Osteocyte (in vitro differentiated cells): ENCODE measurements at regions not wholly inside any gene's neighbourhood (a gene's known extent, or its start where the extent isn't known, plus 50 kb on each side); places are given as distances from the start of the nearest gene placed in this dataset.

Experiments used
- DNase-seq: peaks from one replicate; pipeline ENCODE4 v3.0.0; 2021; ENCODE audit warnings: mixed read lengths; ENCODE audit not compliant: unreplicated experiment; ENCODE audit errors: extremely low spot score
- H3K27ac Mint-ChIP-seq: one replicate; pipeline ENCODE4 v1.8.0; 2021; ENCODE audit warnings: mild to moderate bottlenecking, mixed read lengths; ENCODE audit not compliant: unreplicated experiment
- H3K27me3 Mint-ChIP-seq: one replicate; pipeline ENCODE4 v1.8.0; 2021; ENCODE audit warnings: mixed read lengths; ENCODE audit not compliant: unreplicated experiment
- H3K36me3 Mint-ChIP-seq: one replicate; pipeline ENCODE4 v1.8.0; 2021; ENCODE audit warnings: mixed read lengths; ENCODE audit not compliant: unreplicated experiment
- H3K4me1 Mint-ChIP-seq: one replicate; pipeline ENCODE4 v1.8.0; 2021; ENCODE audit warnings: mixed read lengths; ENCODE audit not compliant: unreplicated experiment
- H3K4me3 Mint-ChIP-seq: one replicate; pipeline ENCODE4 v1.8.0; 2021; ENCODE audit warnings: mild to moderate bottlenecking, moderate library complexity, mixed read lengths; ENCODE audit not compliant: unreplicated experiment
- H3K9me3 Mint-ChIP-seq: one replicate; pipeline ENCODE4 v1.8.0; 2021; ENCODE audit warnings: mixed read lengths; ENCODE audit not compliant: unreplicated experiment
- TF ChIP-seq, protein P1 (sequence below): fragments of 200-600 bp; sonication (generic); IDR thresholded peaks from 2 replicates; pipeline ENCODE4 v1.5.0; 2021; ENCODE audit warnings: antibody characterized with exemption, mild to moderate bottlenecking, moderate library complexity

GRCh38 chr10:60645980-60646379, 132.3 kb upstream of the CDK1 start:
- Mint-ChIP-seq H3K27me3 (no peaks in the 10 kb centered on the region), H3K9me3 (no peaks in the 10 kb centered on the region), H3K4me1 (peaks cover 9% of the 10 kb centered on the region), H3K36me3 (no peaks in the 10 kb centered on the region), H3K4me3 (no peak overlapping the region), H3K27ac (no peak overlapping the region)
- no peak for DNase-seq
- TF ChIP-seq, protein P1, sequence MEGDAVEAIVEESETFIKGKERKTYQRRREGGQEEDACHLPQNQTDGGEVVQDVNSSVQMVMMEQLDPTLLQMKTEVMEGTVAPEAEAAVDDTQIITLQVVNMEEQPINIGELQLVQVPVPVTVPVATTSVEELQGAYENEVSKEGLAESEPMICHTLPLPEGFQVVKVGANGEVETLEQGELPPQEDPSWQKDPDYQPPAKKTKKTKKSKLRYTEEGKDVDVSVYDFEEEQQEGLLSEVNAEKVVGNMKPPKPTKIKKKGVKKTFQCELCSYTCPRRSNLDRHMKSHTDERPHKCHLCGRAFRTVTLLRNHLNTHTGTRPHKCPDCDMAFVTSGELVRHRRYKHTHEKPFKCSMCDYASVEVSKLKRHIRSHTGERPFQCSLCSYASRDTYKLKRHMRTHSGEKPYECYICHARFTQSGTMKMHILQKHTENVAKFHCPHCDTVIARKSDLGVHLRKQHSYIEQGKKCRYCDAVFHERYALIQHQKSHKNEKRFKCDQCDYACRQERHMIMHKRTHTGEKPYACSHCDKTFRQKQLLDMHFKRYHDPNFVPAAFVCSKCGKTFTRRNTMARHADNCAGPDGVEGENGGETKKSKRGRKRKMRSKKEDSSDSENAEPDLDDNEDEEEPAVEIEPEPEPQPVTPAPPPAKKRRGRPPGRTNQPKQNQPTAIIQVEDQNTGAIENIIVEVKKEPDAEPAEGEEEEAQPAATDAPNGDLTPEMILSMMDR: no peak

- Mint-ChIP-seq H3K36me3 (no peaks in the 10 kb centered on the region), H3K4me1 (peaks cover 7% of the 10 kb centered on the region), H3K27me3 (no peaks in the 10 kb centered on the region), H3K27ac (no peak overlapping the region), H3K9me3 (no peaks in the 10 kb centered on the region), H3K4me3 (no peak overlapping the region)
- DNase-seq: no peak
- TF ChIP-seq, protein P1: no peak
These were observed 133.7 kb upstream of the CDK1 start for GRCh38 chr10:60644436-60645130.

DNA sequence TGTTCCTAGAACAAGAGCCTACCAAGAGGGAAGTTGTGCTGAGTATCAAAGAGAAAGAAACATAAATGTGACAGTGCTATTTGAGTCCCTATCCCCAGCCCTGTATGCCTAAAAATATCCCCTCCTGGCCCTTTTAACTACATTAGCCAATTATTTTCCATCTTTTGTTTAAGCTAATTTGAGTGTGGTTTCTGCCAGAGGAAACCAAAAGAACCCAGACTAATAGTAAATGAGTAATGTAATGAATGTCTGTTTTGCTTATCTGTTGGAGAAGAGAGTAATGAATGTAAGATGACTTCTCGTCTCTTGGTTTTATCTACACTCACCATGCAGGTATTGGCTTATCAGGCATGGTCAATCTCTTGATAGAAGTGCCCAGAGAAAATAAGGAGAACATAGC, 134.4 kb upstream of the CDK1 start:
- Mint-ChIP-seq H3K36me3 (no peaks in the 10 kb centered on the region), H3K4me1 (peaks cover 7% of the 10 kb centered on the region), H3K4me3 (no peak overlapping the region), H3K27me3 (no peaks in the 10 kb centered on the region), H3K27ac (no peak overlapping the region), H3K9me3 (no peaks in the 10 kb centered on the region)
- no peak for DNase-seq
- TF ChIP-seq, protein P1: no peak

DNA sequence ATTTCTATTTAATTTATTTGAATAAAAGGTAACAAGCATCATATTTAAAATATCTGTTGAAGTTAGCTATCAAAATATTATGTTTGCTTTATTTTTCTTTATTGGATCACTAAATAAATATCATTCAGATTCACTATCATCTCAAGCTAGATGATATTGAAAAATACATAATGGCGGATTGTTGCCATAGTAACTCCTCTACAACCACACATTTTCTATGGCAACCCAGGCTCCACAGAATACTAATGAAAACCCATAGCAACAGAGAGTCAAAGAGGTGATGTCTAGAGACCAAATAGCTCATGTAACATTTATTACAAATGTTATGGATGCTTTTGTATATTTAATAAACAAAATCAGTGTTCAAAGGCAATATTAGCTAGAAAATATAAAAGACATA, 148.9 kb upstream of the CDK1 start:
- no peak overlapping the region for H3K4me3 Mint-ChIP-seq
- no peaks in the 10 kb centered on the region for H3K36me3 Mint-ChIP-seq
- peaks cover 1% of the 10 kb centered on the region for H3K4me1 Mint-ChIP-seq
- H3K27ac Mint-ChIP-seq: no peak overlapping the region
- H3K9me3 Mint-ChIP-seq: no peaks in the 10 kb centered on the region
- TF ChIP-seq, protein P1: no peak
- peaks cover 11% of the 10 kb centered on the region for H3K27me3 Mint-ChIP-seq
- DNase-seq: no peak

DNA sequence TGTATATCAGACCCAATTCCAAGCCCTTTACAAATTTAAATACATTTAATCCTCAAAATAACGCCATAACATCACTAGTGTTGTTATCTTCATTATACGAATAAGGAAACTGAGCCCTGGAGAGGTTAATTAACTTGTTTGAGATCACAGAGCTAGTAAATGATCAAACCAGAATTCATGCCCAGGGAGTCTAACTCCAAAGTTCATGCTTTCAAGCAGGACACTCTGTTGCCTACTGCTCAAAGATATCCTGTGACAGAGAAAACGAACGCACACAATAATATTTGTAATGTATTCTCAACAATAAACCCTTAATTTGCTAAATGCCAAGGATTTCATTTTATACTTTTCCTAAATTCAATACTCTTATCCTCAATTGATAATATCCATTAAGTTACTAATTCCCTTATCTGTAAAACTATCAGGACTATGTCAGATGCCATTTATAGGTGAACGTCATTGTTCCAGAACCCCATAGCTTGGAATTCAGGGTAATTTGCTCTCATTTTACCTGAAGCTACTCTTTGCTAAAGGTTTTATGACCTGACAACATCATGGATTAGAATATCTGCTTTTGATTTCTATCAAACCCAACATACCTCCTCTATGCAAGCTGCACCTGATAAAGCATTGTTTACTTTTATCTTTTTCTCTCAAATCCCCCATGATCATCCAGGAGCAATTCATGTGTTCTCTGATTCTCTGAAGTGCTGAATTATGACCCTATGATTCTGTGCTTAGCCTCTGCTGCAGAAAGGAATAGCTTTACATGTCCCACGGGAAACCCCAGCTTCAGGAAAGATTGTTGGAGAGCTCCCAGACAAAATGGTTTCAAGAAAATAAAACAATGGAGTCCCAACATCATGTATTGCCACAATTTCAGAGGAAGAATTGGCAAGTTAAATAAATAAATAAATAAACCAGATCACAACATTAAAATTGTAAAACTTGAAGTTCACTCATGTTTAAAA, 150.2 kb upstream of the CDK1 start:
- peaks cover 1% of the 10 kb centered on the region for H3K4me1 Mint-ChIP-seq
- H3K27ac Mint-ChIP-seq: no peak overlapping the region
- H3K9me3 Mint-ChIP-seq: no peaks in the 10 kb centered on the region
- peaks cover 13% of the 10 kb centered on the region for H3K27me3 Mint-ChIP-seq
- TF ChIP-seq, protein P1: no peak
- DNase-seq: no peak
- H3K36me3 Mint-ChIP-seq: no peaks in the 10 kb centered on the region
- no peak overlapping the region for H3K4me3 Mint-ChIP-seq
